ACC112 (cell line): ENCODE measurements at regions not wholly inside any gene's neighbourhood (a gene's known extent, or its start where the extent isn't known, plus 50 kb on each side); places are given as distances from the start of the nearest gene placed in this dataset.

Source experiments
- H2AFZ ChIP-seq: fragments of 200-600 bp; sonication (generic); one replicate; pipeline ENCODE4 v1.6.0; 2017; ENCODE audit warnings: antibody characterized with exemption, low read length; ENCODE audit not compliant: unreplicated experiment
- H3K27ac ChIP-seq: fragments of 200-600 bp; sonication (generic); 2 replicates; pipeline ENCODE4 v1.5.1; 2014; ENCODE audit warnings: low read depth, mild to moderate bottlenecking, antibody characterized with exemption, low read length, moderate library complexity
- H3K27me3 ChIP-seq: fragments of 200-600 bp; sonication (generic); 2 replicates; pipeline ENCODE4 v1.6.1; 2014; ENCODE audit warnings: mild to moderate bottlenecking, antibody characterized with exemption, low read length, moderate library complexity, mixed read lengths; ENCODE audit not compliant: insufficient read depth
- H3K36me3 ChIP-seq: fragments of 200-600 bp; sonication (generic); 2 replicates; pipeline ENCODE4 v1.6.1; 2016; ENCODE audit warnings: mild to moderate bottlenecking, antibody characterized with exemption, low read length, moderate library complexity, mixed read lengths; ENCODE audit not compliant: insufficient read depth
- H3K4me1 ChIP-seq: fragments of 200-600 bp; sonication (generic); one replicate; pipeline ENCODE4 v1.6.1; 2016; ENCODE audit warnings: low read length, mixed read lengths; ENCODE audit not compliant: insufficient read depth, unreplicated experiment, control insufficient read depth
- H3K4me3 ChIP-seq: fragments of 200-600 bp; sonication (generic); 2 replicates; pipeline ENCODE4 v1.5.1; 2014; ENCODE audit warnings: mild to moderate bottlenecking, low read depth, low read length
- H3K79me2 ChIP-seq: fragments of 200-600 bp; sonication (generic); one replicate; pipeline ENCODE4 v1.6.0; 2016; ENCODE audit warnings: low read length; ENCODE audit not compliant: control insufficient read depth, unreplicated experiment, insufficient read depth

- no peak overlapping the region for H2AFZ ChIP-seq
- H3K27ac ChIP-seq: no peak overlapping the region
- H3K79me2 ChIP-seq: no peaks in the 10 kb centered on the region
- no peaks in the 10 kb centered on the region for H3K4me1 ChIP-seq
- H3K27me3 ChIP-seq: 0 out of 2 replicates have a peak, but pooled peaks cover 7% of the 10 kb centered on the region
- H3K4me3 ChIP-seq: no peak overlapping the region
- H3K36me3 ChIP-seq: no peaks in the 10 kb centered on the region
Observed at GRCh38 chr17:83151442-83152226, 72.2 kb downstream of the METRNL start.

DNA sequence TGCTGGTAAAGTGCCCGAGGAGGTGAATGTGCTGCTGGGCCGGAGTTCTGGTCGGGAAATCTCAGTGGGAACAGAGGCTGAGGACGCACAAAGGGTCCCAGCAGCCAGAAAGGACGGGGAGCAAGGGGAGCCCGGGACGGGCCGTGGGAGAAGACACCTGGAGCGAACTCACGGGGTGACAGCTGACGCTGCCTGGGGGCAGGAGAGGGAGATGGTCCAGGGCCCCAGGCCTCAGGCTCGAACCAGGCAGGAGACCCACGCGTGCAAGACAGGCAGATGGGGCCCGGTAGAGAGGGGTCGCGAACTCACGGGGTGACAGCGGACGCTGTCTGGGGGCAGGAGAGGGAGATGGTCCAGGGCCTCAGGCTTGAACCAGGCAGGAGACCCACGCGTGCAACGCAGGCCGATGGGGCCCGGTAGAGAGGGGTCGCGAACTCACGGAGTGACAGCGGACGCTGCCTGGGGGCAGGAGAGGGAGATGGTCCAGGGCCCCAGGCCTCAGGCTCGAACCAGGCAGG lies 72.9 kb downstream of the METRNL start:
- no peak overlapping the region for H2AFZ ChIP-seq
- no peaks in the 10 kb centered on the region for H3K4me1 ChIP-seq
- H3K27me3 ChIP-seq: 0 out of 2 replicates have a peak, but pooled peaks cover 3% of the 10 kb centered on the region
- H3K27ac ChIP-seq: no peak overlapping the region
- H3K36me3 ChIP-seq: no peaks in the 10 kb centered on the region
- H3K4me3 ChIP-seq: no peak overlapping the region
- H3K79me2 ChIP-seq: no peaks in the 10 kb centered on the region

- H3K4me3 ChIP-seq: no peak overlapping the region
- 0 out of 2 replicates have a peak, but pooled peaks cover under 1% of the 10 kb centered on the region for H3K27me3 ChIP-seq
- no peak overlapping the region for H2AFZ ChIP-seq
- no peaks in the 10 kb centered on the region for H3K36me3 ChIP-seq
- no peak overlapping the region for H3K27ac ChIP-seq
- H3K79me2 ChIP-seq: no peaks in the 10 kb centered on the region
- H3K4me1 ChIP-seq: no peaks in the 10 kb centered on the region
Observed at GRCh38 chr17:83152745-83153611, 73.6 kb downstream of the METRNL start.

- Histone ChIP-seq H3K4me1 (no peaks in the 10 kb centered on the region), H3K27me3 (no peaks in the 10 kb centered on the region)
Observed at GRCh38 chr17:83153681-83154310, 74.4 kb downstream of the METRNL start.

DNA sequence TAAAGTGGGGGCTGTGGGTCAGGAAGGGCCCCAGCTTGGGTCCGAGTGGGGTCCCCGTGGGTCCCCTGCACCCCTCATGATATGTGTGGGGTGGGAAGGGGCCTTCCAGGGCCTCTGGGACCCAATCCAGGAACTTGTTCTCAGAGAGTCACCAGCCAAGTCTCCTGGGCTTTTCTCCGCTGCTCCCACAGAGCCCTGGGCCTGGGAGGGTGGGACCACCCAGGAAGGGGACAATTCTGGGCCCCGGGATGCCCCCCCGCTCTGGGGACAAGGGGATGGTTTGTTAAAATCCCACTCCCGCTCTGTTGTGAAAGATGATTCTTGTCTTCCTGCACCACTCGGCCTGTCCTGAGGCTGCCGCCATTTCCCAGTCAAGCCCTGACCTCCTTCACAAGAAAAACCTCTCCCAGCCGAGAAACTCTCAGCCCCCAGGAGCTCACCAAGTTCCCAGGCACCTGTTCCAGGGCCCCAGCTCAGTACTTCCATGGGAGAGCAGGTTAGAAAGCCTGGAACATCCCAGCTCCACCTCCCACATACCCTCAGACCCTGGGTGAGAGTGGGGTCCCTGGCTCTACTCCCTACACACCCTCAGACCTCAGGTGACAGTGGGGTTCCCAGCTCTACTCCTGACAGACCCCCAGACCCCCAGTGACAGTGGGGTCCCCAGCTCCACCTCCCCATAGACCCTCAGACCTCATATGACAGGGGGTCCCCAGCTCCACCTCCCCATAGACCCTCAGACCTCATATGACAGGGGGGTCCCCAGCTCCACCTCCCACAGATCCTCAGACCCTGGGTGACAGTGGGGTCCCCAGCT lies 75.1 kb downstream of the METRNL start:
- H3K4me1 ChIP-seq: no peaks in the 10 kb centered on the region
- no peaks in the 10 kb centered on the region for H3K79me2 ChIP-seq
- H2AFZ ChIP-seq: no peak overlapping the region
- no peak overlapping the region for H3K4me3 ChIP-seq
- H3K27ac ChIP-seq: no peak overlapping the region
- H3K36me3 ChIP-seq: no peaks in the 10 kb centered on the region
- H3K27me3 ChIP-seq: no peaks in the 10 kb centered on the region

More at GRCh38 chr17:83153681-83154310, 74.4 kb downstream of the METRNL start:
- no peak overlapping the region for H3K4me3 ChIP-seq
- H3K36me3 ChIP-seq: no peaks in the 10 kb centered on the region
- H3K27ac ChIP-seq: no peak overlapping the region
- H3K79me2 ChIP-seq: no peaks in the 10 kb centered on the region
- no peak overlapping the region for H2AFZ ChIP-seq

- H3K4me1 ChIP-seq: no peaks in the 10 kb centered on the region
- no peak overlapping the region for H3K4me3 ChIP-seq
- H3K27me3 ChIP-seq: no peaks in the 10 kb centered on the region
- no peaks in the 10 kb centered on the region for H3K36me3 ChIP-seq
- no peak overlapping the region for H3K27ac ChIP-seq
- no peak overlapping the region for H2AFZ ChIP-seq
- H3K79me2 ChIP-seq: no peaks in the 10 kb centered on the region
Observed at GRCh38 chr17:83155128-83156121, 76.0 kb downstream of the METRNL start.

- Histone ChIP-seq H3K4me3 (no peak overlapping the region), H3K79me2 (no peaks in the 10 kb centered on the region), H3K36me3 (no peaks in the 10 kb centered on the region), H3K27me3 (no peaks in the 10 kb centered on the region), H3K27ac (no peak overlapping the region), H2AFZ (no peak overlapping the region), H3K4me1 (no peaks in the 10 kb centered on the region)
Observed at GRCh38 chr17:83156408-83156807, 77.0 kb downstream of the METRNL start.

DNA sequence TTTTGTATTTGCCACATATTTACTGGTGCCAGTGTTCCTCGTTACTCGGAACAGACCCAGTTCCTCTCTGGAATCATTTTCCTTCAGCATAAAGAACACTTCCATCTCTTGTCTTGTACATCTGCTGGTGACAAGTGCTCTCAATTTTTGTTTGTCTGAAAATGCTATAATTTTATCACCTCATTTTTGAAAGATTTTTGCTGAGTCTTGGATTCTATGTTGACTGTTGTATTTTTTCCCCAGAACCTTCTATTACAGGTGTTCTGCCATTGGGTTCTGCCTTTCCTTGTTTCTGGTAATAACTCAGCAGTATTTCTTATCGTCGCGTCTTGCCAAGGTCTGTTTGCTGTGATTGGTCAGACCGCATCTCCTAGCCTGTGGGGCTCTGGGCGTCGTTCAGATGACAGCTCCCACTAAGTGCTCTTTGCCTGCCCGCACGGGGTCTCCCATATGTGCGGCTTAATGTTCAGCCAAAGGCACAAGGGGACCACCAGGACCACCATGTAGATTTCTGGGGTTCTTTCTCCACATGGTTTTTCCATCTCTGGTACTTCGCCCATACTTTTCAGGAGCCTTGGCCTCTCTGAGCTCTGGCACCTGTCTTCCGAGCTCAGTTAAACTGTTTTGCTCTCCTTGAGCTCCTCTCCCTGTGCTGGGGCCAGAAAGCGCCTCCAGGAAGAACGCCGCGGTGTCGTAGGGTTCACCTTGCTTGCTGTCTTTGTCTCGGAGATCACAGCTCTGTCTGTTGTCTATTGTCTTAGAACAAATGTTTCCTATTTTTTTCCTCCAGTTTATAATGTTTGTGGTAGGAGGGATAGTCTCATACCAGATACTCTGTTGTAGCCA lies 80.0 kb downstream of the METRNL start:
- no peak overlapping the region for H3K27ac ChIP-seq
- no peaks in the 10 kb centered on the region for H3K79me2 ChIP-seq
- no peaks in the 10 kb centered on the region for H3K4me1 ChIP-seq
- 0 out of 2 replicates have a peak, but pooled peaks cover 1% of the 10 kb centered on the region for H3K27me3 ChIP-seq
- H2AFZ ChIP-seq: no peak overlapping the region
- no peak overlapping the region for H3K4me3 ChIP-seq
- no peaks in the 10 kb centered on the region for H3K36me3 ChIP-seq
